ENCODE measurements at regions not wholly inside any gene's neighbourhood (a gene's known extent, or its start where the extent isn't known, plus 50 kb on each side); places are given as distances from the start of the nearest gene placed in this dataset.
A peak's percentile ranks its signal among the peaks of the same experiment; 100 is the strongest.
"Not testable (repeated sequence)": the region's sequence is repeated elsewhere in the genome, so short reads cannot be mapped to it uniquely, and the experiment has no call there.

- ATAC-seq (peak; percentile 55), DNase-seq (no peak)
- Mint-ChIP-seq H3K4me1 (peaks cover 7% of the 10 kb centered on the region), H3K36me3 (no peaks in the 10 kb centered on the region), H3K27me3 (no peaks in the 10 kb centered on the region), H3K27ac (no peak overlapping the region), H3K9me3 (ENCODE audit: low read depth) (peaks cover 6% of the 10 kb centered on the region), H3K4me3 (no peak overlapping the region)
- CTCF ChIA-PET: no interaction called here
Measured at GRCh38 chr2:2646433-2647051, 315.5 kb upstream of the MYT1L start.

DNA sequence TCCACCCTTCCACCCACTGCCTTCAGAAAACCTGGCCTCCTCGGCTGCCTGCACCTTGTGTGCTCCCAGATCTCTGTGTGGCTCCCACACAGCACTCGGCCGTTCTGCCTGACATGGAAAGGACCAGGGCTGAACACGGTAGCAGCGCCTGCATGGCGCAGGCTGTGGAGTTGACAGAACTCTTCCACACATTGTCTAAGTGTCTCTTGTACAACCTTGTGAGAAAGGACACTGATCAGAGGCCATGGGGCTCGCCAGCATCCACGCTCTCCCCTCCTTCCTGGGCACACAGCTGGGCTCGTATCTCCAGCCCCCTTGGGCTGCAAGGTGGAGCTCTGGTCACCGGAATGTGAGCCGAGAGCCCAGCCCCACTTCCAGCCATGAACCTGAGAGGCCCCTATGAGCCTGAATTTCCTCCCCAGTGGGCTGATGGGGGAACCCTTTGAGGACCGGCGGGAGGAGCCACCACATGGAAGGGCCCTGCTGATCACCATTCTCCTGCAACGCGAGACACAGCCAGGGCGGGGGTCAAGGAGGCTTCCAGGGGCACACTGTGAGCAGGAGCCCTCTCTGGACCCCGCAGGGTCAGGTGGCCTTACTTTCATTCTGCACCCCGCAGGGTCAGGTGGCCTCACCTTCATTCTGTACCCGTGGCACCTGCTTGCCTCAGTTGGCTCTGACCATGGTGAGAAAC is 314.2 kb upstream of the MYT1L start:
- Mint-ChIP-seq H3K4me1 (peaks cover 7% of the 10 kb centered on the region), H3K27me3 (no peaks in the 10 kb centered on the region), H3K4me3 (no peak overlapping the region), H3K36me3 (no peaks in the 10 kb centered on the region), H3K9me3 (ENCODE audit: low read depth) (peaks cover 6% of the 10 kb centered on the region), H3K27ac (no peak overlapping the region)
- CTCF ChIA-PET: no interaction called here
- DNase-seq: no peak
- no peak for ATAC-seq

DNA sequence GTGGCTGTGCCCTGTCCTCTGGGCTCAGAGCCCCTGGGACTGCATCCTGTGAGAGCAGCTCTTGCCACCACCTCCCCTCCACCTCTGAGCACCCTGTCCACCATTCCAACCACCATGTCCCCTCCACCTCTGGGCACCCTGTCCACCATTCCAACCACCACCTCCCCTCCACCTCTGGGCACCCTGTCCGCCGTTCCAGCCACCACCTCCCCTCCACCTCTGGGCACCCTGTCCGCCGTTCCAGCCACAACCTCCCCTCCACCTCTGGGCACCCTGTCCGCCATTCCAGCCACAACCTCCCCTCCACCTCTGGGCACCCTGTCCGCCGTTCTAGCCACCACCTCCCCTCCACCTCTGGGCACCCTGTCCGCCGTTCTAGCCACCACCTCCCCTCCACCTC is 313.7 kb upstream of the MYT1L start:
- H3K27ac Mint-ChIP-seq; H3K4me3 Mint-ChIP-seq; ATAC-seq; DNase-seq; H3K9me3 Mint-ChIP-seq (ENCODE audit: low read depth); CTCF ChIA-PET; H3K4me1 Mint-ChIP-seq; H3K36me3 Mint-ChIP-seq; H3K27me3 Mint-ChIP-seq: not testable (repeated sequence)

DNA sequence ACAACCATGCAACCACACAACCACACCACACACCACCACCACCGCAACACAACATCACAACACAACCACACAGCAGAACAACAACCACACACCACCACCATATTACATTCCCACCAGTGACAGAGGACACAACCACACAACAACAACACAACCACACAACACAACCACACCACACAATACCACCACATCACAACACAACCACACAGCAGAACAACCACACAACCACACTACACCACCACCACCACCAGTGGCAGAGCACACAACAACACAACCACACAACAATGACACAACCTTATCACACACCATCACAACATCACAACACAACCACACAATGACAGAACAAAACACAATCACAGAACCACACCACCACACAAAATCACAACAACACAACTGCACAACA is 313.0 kb upstream of the MYT1L start:
- no peak for ATAC-seq
- CTCF ChIA-PET: no interaction called here
- Mint-ChIP-seq H3K9me3 (ENCODE audit: low read depth) (peaks cover 6% of the 10 kb centered on the region), H3K4me3 (no peak overlapping the region), H3K27me3 (no peaks in the 10 kb centered on the region), H3K27ac (peak overlapping the region; percentile 13), H3K36me3 (no peaks in the 10 kb centered on the region), H3K4me1 (peaks cover 7% of the 10 kb centered on the region)
- DNase-seq: no peak

DNA sequence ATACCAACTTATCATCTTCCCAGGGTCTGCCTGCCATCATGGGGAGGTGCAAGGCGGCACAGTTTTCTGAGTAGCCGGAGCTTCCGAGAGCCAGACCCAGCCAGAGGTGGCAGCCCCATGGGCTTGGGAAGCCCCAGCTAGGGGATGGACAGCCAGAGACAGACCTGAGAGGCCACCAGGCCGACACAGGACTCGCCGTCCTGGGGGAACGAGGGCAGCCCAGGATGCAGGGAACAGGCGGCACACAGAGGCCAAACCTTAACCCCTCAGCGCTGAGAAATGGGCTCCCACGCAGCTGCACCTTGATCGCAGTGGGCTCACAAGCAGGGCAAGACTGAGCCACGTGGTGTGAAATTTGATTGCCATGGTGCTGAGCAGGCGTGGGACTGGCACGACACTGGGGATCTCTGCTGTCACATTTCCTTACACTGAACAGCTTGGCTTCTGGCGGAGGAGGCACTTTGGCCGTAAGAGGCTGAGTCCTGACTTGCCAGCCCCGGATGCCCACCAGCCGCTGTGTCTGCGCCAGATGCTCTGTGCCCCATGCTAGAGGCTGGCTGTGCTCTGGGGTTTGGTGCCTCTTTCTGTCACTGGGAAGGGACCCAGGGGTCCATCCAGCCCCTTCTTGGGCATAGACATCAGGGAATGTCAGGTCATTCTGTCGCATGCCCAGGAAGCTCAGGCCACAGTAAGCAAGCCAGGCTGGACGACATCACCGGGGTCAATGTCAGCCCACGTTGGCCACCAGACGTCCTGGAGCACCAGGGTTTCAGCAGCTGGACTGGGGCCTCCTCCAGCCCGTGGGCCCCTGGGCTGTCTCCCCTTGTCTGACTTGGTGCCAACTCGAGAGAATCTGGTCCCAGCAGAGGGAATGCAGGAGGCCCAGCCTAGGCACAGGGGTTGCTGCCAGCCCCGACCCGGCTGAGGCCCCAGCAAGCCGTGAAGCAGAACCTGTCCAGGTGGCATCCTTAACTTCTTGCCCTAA is 312.1 kb upstream of the MYT1L start:
- no peak for DNase-seq
- no peak overlapping the region for H3K4me3 Mint-ChIP-seq
- no peak for ATAC-seq
- no peaks in the 10 kb centered on the region for H3K27me3 Mint-ChIP-seq
- peaks cover 6% of the 10 kb centered on the region for H3K9me3 Mint-ChIP-seq (ENCODE audit: low read depth)
- H3K36me3 Mint-ChIP-seq: no peaks in the 10 kb centered on the region
- CTCF ChIA-PET: no interaction called here
- H3K4me1 Mint-ChIP-seq: peaks cover 7% of the 10 kb centered on the region
- H3K27ac Mint-ChIP-seq: no peak overlapping the region

GRCh38 chr2:2641541-2642410 is 310.7 kb upstream of the MYT1L start:
- peaks cover 6% of the 10 kb centered on the region for H3K4me1 Mint-ChIP-seq
- CTCF ChIA-PET: no interaction called here
- no peak for ATAC-seq
- no peak overlapping the region for H3K4me3 Mint-ChIP-seq
- no peak overlapping the region for H3K27ac Mint-ChIP-seq
- no peak for DNase-seq
- no peaks in the 10 kb centered on the region for H3K27me3 Mint-ChIP-seq
- H3K36me3 Mint-ChIP-seq: no peaks in the 10 kb centered on the region
- H3K9me3 Mint-ChIP-seq (ENCODE audit: low read depth): peaks cover 8% of the 10 kb centered on the region

DNA sequence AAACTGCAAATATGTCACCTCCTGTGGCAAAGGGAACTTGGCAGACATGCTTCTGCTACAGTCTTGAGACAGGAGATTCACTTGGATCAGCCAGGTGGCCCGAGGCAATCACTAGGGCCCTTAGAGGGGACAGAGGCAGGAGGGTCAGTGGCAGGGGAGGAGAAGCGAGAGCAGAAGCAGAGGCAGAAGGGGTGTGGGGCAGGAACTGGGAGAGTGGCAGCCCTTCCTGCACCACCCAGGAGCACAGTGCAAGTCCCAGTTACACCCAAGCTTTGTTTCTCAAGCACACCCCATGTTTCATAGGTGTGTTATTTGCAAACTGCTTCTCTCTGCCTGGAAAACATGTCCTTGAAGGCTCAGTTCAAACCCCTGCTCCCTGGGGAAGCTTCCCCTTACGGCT is 309.7 kb upstream of the MYT1L start:
- Mint-ChIP-seq H3K4me1 (no peaks in the 10 kb centered on the region), H3K27me3 (no peaks in the 10 kb centered on the region)

GRCh38 chr2:2640371-2640770 is 309.3 kb upstream of the MYT1L start:
- H3K27ac Mint-ChIP-seq: no peak overlapping the region
- H3K4me1 Mint-ChIP-seq: no peaks in the 10 kb centered on the region
- no peaks in the 10 kb centered on the region for H3K27me3 Mint-ChIP-seq
- CTCF ChIA-PET: no interaction called here
- ATAC-seq (no peak), DNase-seq (no peak)
- no peak overlapping the region for H3K4me3 Mint-ChIP-seq
- H3K36me3 Mint-ChIP-seq: no peaks in the 10 kb centered on the region
- H3K9me3 Mint-ChIP-seq (ENCODE audit: low read depth): peaks cover 10% of the 10 kb centered on the region

More for the DNA sequence above, 309.7 kb upstream of the MYT1L start:
- H3K36me3 Mint-ChIP-seq: no peaks in the 10 kb centered on the region
- no peak for DNase-seq
- CTCF ChIA-PET: no interaction called here
- no peak for ATAC-seq
- H3K9me3 Mint-ChIP-seq (ENCODE audit: low read depth): peaks cover 10% of the 10 kb centered on the region
- H3K4me3 Mint-ChIP-seq: no peak overlapping the region
- no peak overlapping the region for H3K27ac Mint-ChIP-seq

- Mint-ChIP-seq H3K9me3 (ENCODE audit: low read depth) (peaks cover 10% of the 10 kb centered on the region), H3K4me3 (no peak overlapping the region), H3K27ac (no peak overlapping the region), H3K4me1 (no peaks in the 10 kb centered on the region), H3K36me3 (no peaks in the 10 kb centered on the region), H3K27me3 (no peaks in the 10 kb centered on the region)
- CTCF ChIA-PET: no interaction called here
- DNase-seq: no peak
- ATAC-seq: no peak
Measured at GRCh38 chr2:2639251-2640139, 308.4 kb upstream of the MYT1L start.

- Mint-ChIP-seq H3K9me3 (ENCODE audit: low read depth) (peaks cover 4% of the 10 kb centered on the region), H3K4me3 (no peak overlapping the region), H3K36me3 (no peaks in the 10 kb centered on the region), H3K27me3 (no peaks in the 10 kb centered on the region), H3K4me1 (no peaks in the 10 kb centered on the region), H3K27ac (no peak overlapping the region)
- ATAC-seq (no peak), DNase-seq (no peak)
- CTCF ChIA-PET: no interaction called here
Measured at GRCh38 chr2:2638547-2639220, 307.6 kb upstream of the MYT1L start.

GRCh38 chr2:2636813-2637212 is 305.7 kb upstream of the MYT1L start:
- Mint-ChIP-seq H3K36me3 (no peaks in the 10 kb centered on the region), H3K4me3 (no peak overlapping the region), H3K27me3 (no peaks in the 10 kb centered on the region), H3K9me3 (ENCODE audit: low read depth) (peaks cover 5% of the 10 kb centered on the region), H3K27ac (no peak overlapping the region), H3K4me1 (no peaks in the 10 kb centered on the region)
- CTCF ChIA-PET: no interaction called here
- DNase-seq: no peak
- ATAC-seq: no peak

DNA sequence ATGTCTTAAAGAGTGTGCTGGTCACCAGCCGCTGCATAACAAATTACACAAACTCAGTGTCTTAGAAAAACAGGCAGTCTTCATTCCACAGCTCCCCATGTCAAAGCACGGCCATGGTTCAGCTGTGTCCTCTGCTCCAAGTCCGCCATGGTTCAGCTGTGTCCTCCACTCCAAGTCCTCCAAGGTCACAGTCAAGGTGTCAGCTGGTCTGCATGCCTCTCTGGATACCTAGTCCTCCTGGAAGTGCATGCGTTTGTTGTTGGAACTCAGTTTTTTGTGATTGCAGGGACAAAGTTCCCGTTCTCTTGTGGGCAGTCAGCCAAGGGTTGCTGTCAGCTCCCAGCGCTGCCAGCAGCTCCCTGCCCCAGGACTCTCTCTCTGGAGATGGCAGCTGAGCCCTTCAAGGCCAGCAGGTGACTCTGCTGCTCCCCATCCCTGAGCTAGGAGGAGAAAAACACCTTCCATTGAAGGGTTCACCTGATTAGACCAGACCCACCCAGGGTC is 304.0 kb upstream of the MYT1L start:
- CTCF ChIA-PET: no interaction called here
- H3K27ac Mint-ChIP-seq: no peak overlapping the region
- H3K4me3 Mint-ChIP-seq: no peak overlapping the region
- H3K36me3 Mint-ChIP-seq: no peaks in the 10 kb centered on the region
- H3K4me1 Mint-ChIP-seq: no peaks in the 10 kb centered on the region
- H3K27me3 Mint-ChIP-seq: no peaks in the 10 kb centered on the region
- ATAC-seq (no peak), DNase-seq (no peak)
- peaks cover 9% of the 10 kb centered on the region for H3K9me3 Mint-ChIP-seq (ENCODE audit: low read depth)

Measured in activated CD8-positive, alpha-beta memory T cell treated with anti-CD3 and anti-CD28 coated beads, Interleukin-2, amount 10 ng/mL, durations not matched to agents 7 days and 5 days (primary cell).